GM23338 (cell line): ENCODE measurements at regions not wholly inside any gene's neighbourhood (a gene's known extent, or its start where the extent isn't known, plus 50 kb on each side); places are given as distances from the start of the nearest gene placed in this dataset.

Experiments used
- ATAC-seq: fragments of 200-7000 bp; cut with Tn5 transposase; 3 replicates; pipeline ENCODE4 v1.9.1; 2020
- DNase-seq: peaks from one replicate; pipeline ENCODE4 v3.0.0-alpha.2; 2015; ENCODE audit warnings: low spot score
- H2AFZ ChIP-seq: fragments of 200-600 bp; sonication (generic); 2 replicates; pipeline ENCODE4 v1.8.0; 2016; ENCODE audit warnings: antibody characterized with exemption, mild to moderate bottlenecking, moderate library complexity
- H3F3A ChIP-seq: fragments of 200-600 bp; sonication (generic); replicated peaks from 2 replicates; pipeline ENCODE4 v1.8.0; 2017; ENCODE audit warnings: antibody characterized with exemption, mixed run types, low read depth
- H3K27ac ChIP-seq: fragments of 200-600 bp; sonication (generic); 2 replicates; pipeline ENCODE4 v1.6.1; 2016; ENCODE audit warnings: low read depth
- H3K27me3 ChIP-seq: fragments of 200-600 bp; sonication (generic); 2 replicates; pipeline ENCODE4 v1.8.0; 2016; ENCODE audit warnings: mild to moderate bottlenecking, mixed run types, moderate library complexity; ENCODE audit not compliant: insufficient read depth
- H3K36me3 ChIP-seq: fragments of 200-600 bp; sonication (generic); 2 replicates; pipeline ENCODE4 v1.8.0; 2016; ENCODE audit warnings: mild to moderate bottlenecking; ENCODE audit not compliant: insufficient read depth
- H3K4me1 ChIP-seq: fragments of 200-600 bp; sonication (generic); 2 replicates; pipeline ENCODE4 v1.8.0; 2016; ENCODE audit warnings: mild to moderate bottlenecking, moderate library complexity; ENCODE audit not compliant: insufficient read depth
- H3K4me2 ChIP-seq: fragments of 200-600 bp; sonication (generic); 2 replicates; pipeline ENCODE4 v1.7.1; 2017; ENCODE audit warnings: mixed run types
- H3K4me3 ChIP-seq: fragments of 200-600 bp; sonication (generic); 2 replicates; pipeline ENCODE4 v1.6.1; 2016; ENCODE audit warnings: mixed run types
- H3K79me2 ChIP-seq: fragments of 200-600 bp; sonication (generic); replicated peaks from 2 replicates; pipeline ENCODE4 v1.8.0; 2017; ENCODE audit warnings: mild to moderate bottlenecking; ENCODE audit not compliant: insufficient read depth
- H3K9me2 ChIP-seq: fragments of 200-600 bp; sonication (generic); 2 replicates; pipeline ENCODE4 v1.8.0; 2017; ENCODE audit not compliant: insufficient read depth
- H4K20me1 ChIP-seq: fragments of 200-600 bp; sonication (generic); replicated peaks from 2 replicates; pipeline ENCODE4 v1.8.0; 2017; ENCODE audit warnings: mild to moderate bottlenecking; ENCODE audit not compliant: insufficient read depth
- H3K27ac Mint-ChIP-seq: 2 replicates; pipeline ENCODE4 v1.8.0; 2020; ENCODE audit warnings: inconsistent platforms, mild to moderate bottlenecking, moderate library complexity, mixed read lengths
- H3K27me3 Mint-ChIP-seq: 3 replicates; pipeline ENCODE4 v1.8.0; 2022; ENCODE audit warnings: low read depth, mild to moderate bottlenecking, moderate library complexity, mixed read lengths, inconsistent platforms; ENCODE audit not compliant: insufficient read depth, poor library complexity
- H3K36me3 Mint-ChIP-seq: 3 replicates; pipeline ENCODE4 v1.8.0; 2021; ENCODE audit warnings: low read depth, mild to moderate bottlenecking, inconsistent platforms, moderate library complexity, mixed read lengths
- H3K4me1 Mint-ChIP-seq: 3 replicates; pipeline ENCODE4 v1.8.0; 2020; ENCODE audit warnings: mild to moderate bottlenecking, inconsistent platforms, mixed read lengths
- H3K4me3 Mint-ChIP-seq: 3 replicates; pipeline ENCODE4 v1.8.0; 2021; ENCODE audit warnings: moderate library complexity, mild to moderate bottlenecking, inconsistent platforms, mixed read lengths
- H3K9me3 Mint-ChIP-seq: 3 replicates; pipeline ENCODE4 v1.8.0; 2020; ENCODE audit warnings: moderate library complexity, mild to moderate bottlenecking, inconsistent platforms, mixed read lengths
- CREB1 ChIP-seq: fragments of 250-450 bp; sonication (Bioruptor Pico); IDR thresholded peaks from 2 replicates; pipeline ENCODE4 v1.5.0; 2020; ENCODE audit warnings: low read depth, mild to moderate bottlenecking, moderate library complexity
- CTCF ChIP-seq, 2 experiments: fragments of 200-600 bp in 1 of 2; sonication (generic) in 1 of 2; conservative IDR thresholded peaks; 2 replicates each; pipeline versions ENCODE4 v1.5.1 to v1.6.1; 2016 to 2017; ENCODE audit warnings: antibody characterized with exemption in 2 of 2, low read depth in 2 of 2, mild to moderate bottlenecking in 2 of 2, moderate library complexity in 1 of 2
- ETS1 ChIP-seq: IDR thresholded peaks from 2 replicates; pipeline ENCODE4 v1.6.1; 2016; ENCODE audit warnings: antibody characterized with exemption
- EZH2 ChIP-seq: fragments of 200-600 bp; sonication (generic); IDR thresholded peaks from one replicate; pipeline ENCODE4 v1.8.0; 2017; ENCODE audit warnings: antibody characterized with exemption, mild to moderate bottlenecking, low read depth; ENCODE audit not compliant: unreplicated experiment
- EZH2phosphoT487 ChIP-seq: fragments of 200-600 bp; sonication (generic); IDR thresholded peaks from one replicate; pipeline ENCODE4 v1.8.1; 2018; ENCODE audit warnings: antibody characterized with exemption; ENCODE audit not compliant: unreplicated experiment
- JUNB ChIP-seq: IDR thresholded peaks from one replicate; pipeline ENCODE4 v1.6.1; 2016; ENCODE audit warnings: antibody characterized with exemption; ENCODE audit not compliant: unreplicated experiment
- NANOG ChIP-seq: IDR thresholded peaks from 2 replicates; pipeline ENCODE4 v1.6.1; 2016; ENCODE audit warnings: antibody characterized with exemption, borderline replicate concordance
- POLR2AphosphoS5 ChIP-seq: IDR thresholded peaks from 2 replicates; pipeline ENCODE4 v1.6.1; 2016; ENCODE audit warnings: antibody characterized with exemption, low read depth
- REST ChIP-seq: IDR thresholded peaks from one replicate; pipeline ENCODE4 v1.6.1; 2018; ENCODE audit warnings: antibody characterized with exemption; ENCODE audit not compliant: unreplicated experiment
- STAT1 ChIP-seq: IDR thresholded peaks from one replicate; pipeline ENCODE4 v1.6.1; 2016; ENCODE audit warnings: antibody characterized with exemption; ENCODE audit not compliant: unreplicated experiment
- ZNF114 ChIP-seq: fragments of 250-450 bp; sonication (Bioruptor Pico); IDR thresholded peaks from 2 replicates; pipeline ENCODE4 v1.5.0; 2020; ENCODE audit warnings: mild to moderate bottlenecking, moderate library complexity
- ZNF331 ChIP-seq: fragments of 250-450 bp; sonication (Bioruptor Pico); IDR thresholded peaks from 2 replicates; pipeline ENCODE4 v1.5.0; 2020; ENCODE audit warnings: low read depth, mild to moderate bottlenecking, moderate library complexity
- ZNF462 ChIP-seq: fragments of 250-450 bp; sonication (Bioruptor Pico); IDR thresholded peaks from 2 replicates; pipeline ENCODE4 v1.5.0; 2020; ENCODE audit warnings: mild to moderate bottlenecking, moderate library complexity

- no peak overlapping the region for H3K4me3 Mint-ChIP-seq
- Histone ChIP-seq H3K9me2 (no peaks in the 10 kb centered on the region), H4K20me1 (no peaks in the 10 kb centered on the region), H3K36me3 (no peaks in the 10 kb centered on the region), H3K4me3 (no peak overlapping the region), H3F3A (no peaks in the 10 kb centered on the region), H2AFZ (no peak overlapping the region), H3K4me1 (peaks cover 12% of the 10 kb centered on the region; the same call in 1 of the 2 replicates), H3K4me2 (no peak overlapping the region), H3K27me3 (no peaks in the 10 kb centered on the region), H3K27ac (no peak overlapping the region), H3K79me2 (no peaks in the 10 kb centered on the region)
- no peak for TF ChIP-seq CTCF (conservative IDR thresholded peaks at IDR 0.05; ENCODE audit: low read depth in 2 of 2)
- TF ChIP-seq STAT1 = no peak
- TF ChIP-seq EZH2 = no peak
- TF ChIP-seq EZH2phosphoT487 = no peak
- TF ChIP-seq CREB1 (CRISPR knock-in tag) = no peak
- TF ChIP-seq ZNF331 = no peak
- no peak for TF ChIP-seq JUNB
- no peak for TF ChIP-seq REST
- no peak for TF ChIP-seq ZNF462 (CRISPR knock-in tag)
- TF ChIP-seq NANOG = no peak
- no peak for TF ChIP-seq POLR2AphosphoS5
- no peak for TF ChIP-seq ZNF114 (CRISPR knock-in tag)
- no peak for TF ChIP-seq ETS1
- ATAC-seq (peak; percentile 51; the same call in 2 of the 3 replicates), DNase-seq (peak; percentile 7)
- H3K27me3 Mint-ChIP-seq = no peaks in the 10 kb centered on the region
- H3K4me1 Mint-ChIP-seq = peaks cover 14% of the 10 kb centered on the region; the same call in 2 of the 3 replicates
- no peaks in the 10 kb centered on the region for H3K36me3 Mint-ChIP-seq
- H3K9me3 Mint-ChIP-seq = no peaks in the 10 kb centered on the region
- no peak overlapping the region for H3K27ac Mint-ChIP-seq
Measured at GRCh38 chr3:154780263-154780662, 299.9 kb upstream of the MME start.
